ENCODE measurements at regions not wholly inside any gene's neighbourhood (a gene's known extent, or its start where the extent isn't known, plus 50 kb on each side); places are given as distances from the start of the nearest gene placed in this dataset.

- TF ChIP-seq CTCF (conservative IDR thresholded peaks at IDR 0.05; ENCODE audit: low read depth in 2 of 2): no peak
- no peak for TF ChIP-seq REST (IDR thresholded peaks at IDR 0.05; ENCODE audit: unreplicated experiment)
- no peak for TF ChIP-seq POLR2AphosphoS5 (IDR thresholded peaks at IDR 0.05; ENCODE audit: low read depth)
- no peak for TF ChIP-seq EZH2 (IDR thresholded peaks at IDR 0.05; ENCODE audit: low read depth, unreplicated experiment)
- TF ChIP-seq STAT1 (IDR thresholded peaks at IDR 0.05; ENCODE audit: unreplicated experiment): no peak
- TF ChIP-seq CREB1 (CRISPR knock-in tag; IDR thresholded peaks at IDR 0.05; ENCODE audit: low read depth): no peak
- no peak for TF ChIP-seq EZH2phosphoT487 (IDR thresholded peaks at IDR 0.05; ENCODE audit: unreplicated experiment)
Measured at GRCh38 chr14:85124631-85125290, 405.2 kb upstream of the FLRT2 start.

Data from GM23338 (cell line).